Spleen (tissue), 7 donors: ENCODE measurements at regions not wholly inside any gene's neighbourhood (a gene's known extent, or its start where the extent isn't known, plus 50 kb on each side); places are given as distances from the start of the nearest gene placed in this dataset.

Experiments
- CTCF ChIP-seq, 11 experiments: fragments of 200-600 bp in 7 of 11; fragments of 450-650 bp in 4 of 11; sonication (generic) in 4 of 11; IDR thresholded peaks in 8 of 11; conservative IDR thresholded peaks in 3 of 11; 1 replicate in 7 of 11; 2 replicates in 4 of 11; pipeline versions ENCODE4 v1.4.0 to v1.8.0; 2016 to 2021; ENCODE audit warnings: antibody characterized with exemption in 11 of 11, inconsistent platforms in 4 of 11, mild to moderate bottlenecking in 1 of 11
- POLR2A ChIP-seq, 3 donors: fragments of 450-650 bp; IDR thresholded peaks; one replicate each; pipeline ENCODE4 v1.5.1; 2017; ENCODE audit warnings: antibody characterized with exemption in 3 of 3, mild to moderate bottlenecking in 1 of 3
- donor health status: DM: no; HTN: no; CAD: no; lungs with moderate emphysema.
- donor health status: DM: no; HTN: no; CAD: no.
- donor health status: DM: no; HTN: no; CAD: no.

- TF ChIP-seq POLR2A (IDR thresholded peaks at IDR 0.05) (no peak), CTCF (IDR thresholded peaks at IDR 0.05 in 8 of 11, conservative IDR thresholded peaks at IDR 0.05 in 3 of 11) (no peak)
Measured at GRCh38 chr20:11048739-11049138, 374.9 kb upstream of the JAG1 start.
